Adipocyte (in vitro differentiated cells): ENCODE measurements at regions not wholly inside any gene's neighbourhood (a gene's known extent, or its start where the extent isn't known, plus 50 kb on each side); places are given as distances from the start of the nearest gene placed in this dataset.

ENCODE experiments used
- DNase-seq: peaks from one replicate; pipeline ENCODE4 v3.0.0-alpha.2; 2015; ENCODE audit warnings: low read depth
- H3K27me3 ChIP-seq: replicated peaks from 2 replicates; pipeline ENCODE4 v1.7.0; 2013; ENCODE audit warnings: mild to moderate bottlenecking, low read length, moderate library complexity; ENCODE audit not compliant: control insufficient read depth, insufficient read depth
- H3K36me3 ChIP-seq: 2 replicates; pipeline ENCODE4 v1.7.0; 2013; ENCODE audit warnings: low read length, mild to moderate bottlenecking, moderate library complexity; ENCODE audit not compliant: control insufficient read depth, insufficient read depth, severe bottlenecking
- H3K4me1 ChIP-seq: 2 replicates; pipeline ENCODE4 v1.7.0; 2013; ENCODE audit warnings: mild to moderate bottlenecking, low read length, moderate library complexity; ENCODE audit not compliant: control insufficient read depth, insufficient read depth
- H3K4me3 ChIP-seq: 2 replicates; pipeline ENCODE4 v1.7.0; 2013; ENCODE audit warnings: mild to moderate bottlenecking, low read length, moderate library complexity
- H3K9ac ChIP-seq: 2 replicates; pipeline ENCODE4 v1.7.0; 2013; ENCODE audit warnings: mild to moderate bottlenecking, low read length, moderate library complexity
- H3K9me3 ChIP-seq: 2 replicates; pipeline ENCODE4 v1.7.0; 2013; ENCODE audit warnings: mild to moderate bottlenecking, low read length, moderate library complexity; ENCODE audit not compliant: control insufficient read depth

GRCh38 chr5:1665231-1665630 is 134.4 kb downstream of the MRPL36 start:
- no peaks in the 10 kb centered on the region for H3K36me3 ChIP-seq
- H3K4me1 ChIP-seq = no peaks in the 10 kb centered on the region
- no peak for DNase-seq
- no peak overlapping the region for H3K4me3 ChIP-seq
- H3K9me3 ChIP-seq = no peaks in the 10 kb centered on the region
- peaks cover 67% of the 10 kb centered on the region for H3K27me3 ChIP-seq
- H3K9ac ChIP-seq = no peak overlapping the region

GRCh38 chr5:1663186-1663585 is 136.5 kb downstream of the MRPL36 start:
- DNase-seq = no peak
- Histone ChIP-seq H3K4me3 (no peak overlapping the region), H3K27me3 (peaks cover 69% of the 10 kb centered on the region), H3K9ac (no peak overlapping the region), H3K4me1 (no peaks in the 10 kb centered on the region), H3K36me3 (no peaks in the 10 kb centered on the region), H3K9me3 (no peaks in the 10 kb centered on the region)

GRCh38 chr5:1662559-1663085 is 137.0 kb downstream of the MRPL36 start:
- no peaks in the 10 kb centered on the region for H3K36me3 ChIP-seq
- no peaks in the 10 kb centered on the region for H3K4me1 ChIP-seq
- no peak for DNase-seq
- no peak overlapping the region for H3K9ac ChIP-seq
- no peak overlapping the region for H3K4me3 ChIP-seq
- peaks cover 63% of the 10 kb centered on the region for H3K27me3 ChIP-seq
- no peaks in the 10 kb centered on the region for H3K9me3 ChIP-seq

- H3K36me3 ChIP-seq = no peaks in the 10 kb centered on the region
- no peaks in the 10 kb centered on the region for H3K9me3 ChIP-seq
- H3K27me3 ChIP-seq = peaks cover 68% of the 10 kb centered on the region
- no peak for DNase-seq
- no peak overlapping the region for H3K9ac ChIP-seq
- no peak overlapping the region for H3K4me3 ChIP-seq
- no peaks in the 10 kb centered on the region for H3K4me1 ChIP-seq
Measured at GRCh38 chr5:1661831-1662558, 137.6 kb downstream of the MRPL36 start.

GRCh38 chr5:1661311-1661710 is 137.6 kb upstream of the LPCAT1 start:
- peaks cover 69% of the 10 kb centered on the region for H3K27me3 ChIP-seq
- DNase-seq = no peak

GRCh38 chr5:1660511-1660910 is 136.8 kb upstream of the LPCAT1 start:
- DNase-seq = no peak

More at GRCh38 chr5:1661311-1661710, 137.6 kb upstream of the LPCAT1 start:
- H3K4me1 ChIP-seq = no peaks in the 10 kb centered on the region
- H3K9me3 ChIP-seq = no peaks in the 10 kb centered on the region
- H3K36me3 ChIP-seq = no peaks in the 10 kb centered on the region
- no peak overlapping the region for H3K4me3 ChIP-seq
- no peak overlapping the region for H3K9ac ChIP-seq

GRCh38 chr5:1660001-1660400 is 136.2 kb upstream of the LPCAT1 start:
- Histone ChIP-seq H3K4me3 (no peak overlapping the region), H3K9me3 (no peaks in the 10 kb centered on the region), H3K36me3 (no peaks in the 10 kb centered on the region), H3K27me3 (peaks cover 69% of the 10 kb centered on the region), H3K9ac (no peak overlapping the region), H3K4me1 (no peaks in the 10 kb centered on the region)
- DNase-seq = no peak

More at GRCh38 chr5:1660511-1660910, 136.8 kb upstream of the LPCAT1 start:
- Histone ChIP-seq H3K4me3 (no peak overlapping the region), H3K27me3 (peaks cover 69% of the 10 kb centered on the region), H3K9ac (no peak overlapping the region), H3K9me3 (no peaks in the 10 kb centered on the region), H3K36me3 (no peaks in the 10 kb centered on the region), H3K4me1 (no peaks in the 10 kb centered on the region)

GRCh38 chr5:1659100-1659981 is 135.6 kb upstream of the LPCAT1 start:
- no peaks in the 10 kb centered on the region for H3K4me1 ChIP-seq
- no peak overlapping the region for H3K9ac ChIP-seq
- H3K27me3 ChIP-seq = peaks cover 63% of the 10 kb centered on the region
- no peaks in the 10 kb centered on the region for H3K36me3 ChIP-seq
- no peak for DNase-seq
- H3K9me3 ChIP-seq = no peaks in the 10 kb centered on the region
- no peak overlapping the region for H3K4me3 ChIP-seq

- H3K4me3 ChIP-seq = no peak overlapping the region
- H3K9me3 ChIP-seq = no peaks in the 10 kb centered on the region
- no peak for DNase-seq
- H3K4me1 ChIP-seq = no peaks in the 10 kb centered on the region
- H3K9ac ChIP-seq = no peak overlapping the region
- H3K27me3 ChIP-seq = peaks cover 61% of the 10 kb centered on the region
- H3K36me3 ChIP-seq = no peaks in the 10 kb centered on the region
Measured at GRCh38 chr5:1658665-1659064, 134.9 kb upstream of the LPCAT1 start.

GRCh38 chr5:1657161-1657741 is 133.5 kb upstream of the LPCAT1 start:
- DNase-seq = no peak
- no peaks in the 10 kb centered on the region for H3K9me3 ChIP-seq
- peaks cover 64% of the 10 kb centered on the region for H3K27me3 ChIP-seq
- H3K36me3 ChIP-seq = no peaks in the 10 kb centered on the region
- H3K9ac ChIP-seq = no peak overlapping the region
- H3K4me3 ChIP-seq = no peak overlapping the region
- no peaks in the 10 kb centered on the region for H3K4me1 ChIP-seq
